ENCODE measurements at regions not wholly inside any gene's neighbourhood (a gene's known extent, or its start where the extent isn't known, plus 50 kb on each side); places are given as distances from the start of the nearest gene placed in this dataset.

DNA sequence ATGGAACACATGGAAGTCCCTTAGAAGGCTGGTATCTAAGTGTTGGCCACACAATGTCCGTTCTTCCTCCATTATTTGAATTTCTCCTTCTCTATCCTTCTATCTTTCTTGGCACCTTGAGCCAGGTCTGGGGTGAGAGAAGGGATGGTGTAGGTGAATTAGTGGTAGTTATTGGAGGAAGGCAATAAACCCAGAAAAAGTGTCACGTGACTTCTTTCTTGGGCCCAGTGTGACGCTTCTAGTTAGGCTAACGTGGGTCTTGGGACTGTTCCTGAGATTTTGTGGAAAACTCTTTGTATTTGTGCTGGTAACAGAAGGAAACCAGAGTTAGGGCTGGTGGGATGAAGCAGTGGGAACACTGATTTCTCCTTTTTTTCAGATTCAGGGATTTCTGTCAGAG is 53.1 kb upstream of the ELF5 start:
- ATAC-seq (no peak), DNase-seq (no peak)
- WGBS (ENCODE audit: insufficient coverage): 92% methylated on average over 3 of the region's 4 CpGs
- H3K27ac Mint-ChIP-seq: no peak overlapping the region
- H3K4me1 Mint-ChIP-seq: no peaks in the 10 kb centered on the region
- Histone ChIP-seq H3K27me3 (ENCODE audit: control insufficient read depth, insufficient read depth, low read length) (no peaks in the 10 kb centered on the region), H3K27ac (ENCODE audit: low read length) (no peak overlapping the region), H3K9me3 (ENCODE audit: control insufficient read depth, insufficient read depth, low read length) (no peaks in the 10 kb centered on the region), H3K4me3 (ENCODE audit: low read length) (no peak overlapping the region), H3K36me3 (ENCODE audit: control insufficient read depth, insufficient read depth, low read length) (no peaks in the 10 kb centered on the region), H3K4me1 (ENCODE audit: control insufficient read depth, insufficient read depth, low read length) (no peaks in the 10 kb centered on the region)
- TF ChIP-seq, protein P1, sequence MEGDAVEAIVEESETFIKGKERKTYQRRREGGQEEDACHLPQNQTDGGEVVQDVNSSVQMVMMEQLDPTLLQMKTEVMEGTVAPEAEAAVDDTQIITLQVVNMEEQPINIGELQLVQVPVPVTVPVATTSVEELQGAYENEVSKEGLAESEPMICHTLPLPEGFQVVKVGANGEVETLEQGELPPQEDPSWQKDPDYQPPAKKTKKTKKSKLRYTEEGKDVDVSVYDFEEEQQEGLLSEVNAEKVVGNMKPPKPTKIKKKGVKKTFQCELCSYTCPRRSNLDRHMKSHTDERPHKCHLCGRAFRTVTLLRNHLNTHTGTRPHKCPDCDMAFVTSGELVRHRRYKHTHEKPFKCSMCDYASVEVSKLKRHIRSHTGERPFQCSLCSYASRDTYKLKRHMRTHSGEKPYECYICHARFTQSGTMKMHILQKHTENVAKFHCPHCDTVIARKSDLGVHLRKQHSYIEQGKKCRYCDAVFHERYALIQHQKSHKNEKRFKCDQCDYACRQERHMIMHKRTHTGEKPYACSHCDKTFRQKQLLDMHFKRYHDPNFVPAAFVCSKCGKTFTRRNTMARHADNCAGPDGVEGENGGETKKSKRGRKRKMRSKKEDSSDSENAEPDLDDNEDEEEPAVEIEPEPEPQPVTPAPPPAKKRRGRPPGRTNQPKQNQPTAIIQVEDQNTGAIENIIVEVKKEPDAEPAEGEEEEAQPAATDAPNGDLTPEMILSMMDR (IDR thresholded peaks at IDR 0.05): no peak
- H3K36me3 Mint-ChIP-seq: no peaks in the 10 kb centered on the region
- intact Hi-C loops (cut with micrococcal nuclease): no loop called here
- no peak overlapping the region for H3K4me3 Mint-ChIP-seq
- peaks cover 21 to 44% of the 10 kb centered on the region in 2 donors for H3K27me3 Mint-ChIP-seq (ENCODE audit: low read depth in 2 of 2)
- no peaks in the 10 kb centered on the region for H3K9me3 Mint-ChIP-seq

- H3K27ac ChIP-seq (ENCODE audit: low read length): no peak overlapping the region
- Mint-ChIP-seq H3K36me3 (no peaks in the 10 kb centered on the region), H3K4me1 (no peaks in the 10 kb centered on the region), H3K9me3 (no peaks in the 10 kb centered on the region), H3K27me3 (ENCODE audit: low read depth in 2 of 2) (peaks cover 22 to 43% of the 10 kb centered on the region in 2 donors), H3K4me3 (no peak overlapping the region), H3K27ac (no peak overlapping the region)
- ATAC-seq: no peak
- no peak overlapping the region for H3K4me3 ChIP-seq (ENCODE audit: low read length)
- no peaks in the 10 kb centered on the region for H3K36me3 ChIP-seq (ENCODE audit: control insufficient read depth, insufficient read depth, low read length)
- no peaks in the 10 kb centered on the region for H3K27me3 ChIP-seq (ENCODE audit: control insufficient read depth, insufficient read depth, low read length)
- no peak for DNase-seq
- no peaks in the 10 kb centered on the region for H3K9me3 ChIP-seq (ENCODE audit: control insufficient read depth, insufficient read depth, low read length)
- TF ChIP-seq, protein P1 (IDR thresholded peaks at IDR 0.05): no peak
- no peaks in the 10 kb centered on the region for H3K4me1 ChIP-seq (ENCODE audit: control insufficient read depth, insufficient read depth, low read length)
- intact Hi-C loops (cut with micrococcal nuclease): no loop called here
- 56% methylated on average over 4 of the region's 4 CpGs for WGBS (ENCODE audit: insufficient coverage)
Measured at GRCh38 chr11:34567733-34568132, 53.2 kb upstream of the EHF start.

DNA sequence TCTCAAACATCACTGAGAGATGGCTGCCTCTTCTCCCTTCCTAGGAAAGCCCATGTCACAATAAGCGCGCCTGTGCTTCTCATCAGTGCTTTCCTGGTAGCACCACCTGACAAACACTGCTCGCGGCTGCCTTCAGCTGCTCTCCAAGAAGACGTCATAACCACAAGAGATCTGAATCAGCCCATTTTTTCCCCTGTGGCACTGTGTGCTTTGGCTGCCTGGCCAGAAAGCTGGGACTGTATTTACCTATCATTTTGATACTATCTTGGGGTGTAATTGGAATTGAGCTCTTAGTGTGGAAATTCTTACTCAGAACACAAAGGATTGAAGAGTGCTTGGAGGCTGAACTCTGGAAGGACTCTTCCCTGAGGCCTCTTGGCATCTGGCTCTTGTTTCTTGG is 50.3 kb upstream of the EHF start:
- Histone ChIP-seq H3K27me3 (ENCODE audit: control insufficient read depth, insufficient read depth, low read length) (no peaks in the 10 kb centered on the region), H3K4me1 (ENCODE audit: control insufficient read depth, insufficient read depth, low read length) (no peaks in the 10 kb centered on the region), H3K9me3 (ENCODE audit: control insufficient read depth, insufficient read depth, low read length) (no peaks in the 10 kb centered on the region), H3K4me3 (ENCODE audit: low read length) (no peak overlapping the region), H3K36me3 (ENCODE audit: control insufficient read depth, insufficient read depth, low read length) (no peaks in the 10 kb centered on the region), H3K27ac (ENCODE audit: low read length) (no peak overlapping the region)
- Mint-ChIP-seq H3K9me3 (no peaks in the 10 kb centered on the region), H3K4me3 (no peak overlapping the region), H3K27me3 (ENCODE audit: low read depth in 2 of 2) (peaks cover 29 to 40% of the 10 kb centered on the region in 2 donors), H3K36me3 (no peaks in the 10 kb centered on the region), H3K4me1 (no peaks in the 10 kb centered on the region), H3K27ac (no peak overlapping the region)
- intact Hi-C loops (cut with micrococcal nuclease): no loop called here
- TF ChIP-seq, protein P1 (IDR thresholded peaks at IDR 0.05): no peak
- DNase-seq (no peak), ATAC-seq (no peak)
- 43% methylated on average over 5 of the region's 5 CpGs for WGBS (ENCODE audit: insufficient coverage)

Data from natural killer cell (primary cell).